Colonic mucosa (tissue), 4 donors: ENCODE measurements at regions not wholly inside any gene's neighbourhood (a gene's known extent, or its start where the extent isn't known, plus 50 kb on each side); places are given as distances from the start of the nearest gene placed in this dataset.
"Not testable (repeated sequence)": the region's sequence is repeated elsewhere in the genome, so short reads cannot be mapped to it uniquely, and the experiment has no call there.

Experiments used
- DNase-seq: peaks from one replicate; pipeline ENCODE4 v3.0.0-alpha.2; 2020
- H3K27ac ChIP-seq: fragments of 200-600 bp; one replicate; pipeline ENCODE4 v1.8.0; 2021
- H3K27me3 ChIP-seq: fragments of 200-600 bp; one replicate; pipeline ENCODE4 v1.8.0; 2021
- H3K36me3 ChIP-seq: fragments of 200-600 bp; one replicate; pipeline ENCODE4 v1.8.0; 2021
- H3K4me1 ChIP-seq: fragments of 200-600 bp; one replicate; pipeline ENCODE4 v1.8.0; 2021; ENCODE audit warnings: mild to moderate bottlenecking
- H3K4me3 ChIP-seq: fragments of 200-600 bp; one replicate; pipeline ENCODE4 v1.8.0; 2021
- H3K9ac ChIP-seq, 2 donors: one replicate each; pipeline ENCODE4 v1.7.0; 2013; ENCODE audit warnings: control low read depth in 2 of 2, low read depth in 2 of 2, low read length in 2 of 2
- H3K9me3 ChIP-seq: fragments of 200-600 bp; one replicate; pipeline ENCODE4 v1.8.0; 2021
- CTCF ChIP-seq: fragments of 200-600 bp; IDR thresholded peaks from one replicate; pipeline ENCODE4 v1.8.0; 2022; ENCODE audit warnings: antibody characterized with exemption, mild to moderate bottlenecking
- intact Hi-C: fragments of 100-400 bp; cut with DNase I; formaldehyde crosslinking; loops from one replicate; pipeline ENCODE4 v1.14.1; 2022
- donor health status: healthy.
- donor health status: DM: no; HTN: no; CAD: no.
- donor health status: DM: no; HTN: no; CAD: no.

GRCh38 chr3:81871358-81872155 is 110.1 kb upstream of the GBE1 start:
- intact Hi-C loops, result no loop called here
- no peaks in the 10 kb centered on the region for H3K4me1 ChIP-seq
- no peaks in the 10 kb centered on the region for H3K27me3 ChIP-seq
- H3K4me3 ChIP-seq, result no peak overlapping the region
- no peak overlapping the region for H3K27ac ChIP-seq
- no peak for TF ChIP-seq CTCF
- DNase-seq, result no peak
- no peak overlapping the region for H3K9ac ChIP-seq
- H3K36me3 ChIP-seq, result no peaks in the 10 kb centered on the region
- no peaks in the 10 kb centered on the region for H3K9me3 ChIP-seq

GRCh38 chr3:81869382-81869781 is 107.9 kb upstream of the GBE1 start:
- no peak overlapping the region for H3K4me3 ChIP-seq
- H3K4me1 ChIP-seq, result no peaks in the 10 kb centered on the region
- no peak overlapping the region for H3K27ac ChIP-seq
- no peak for DNase-seq
- no peaks in the 10 kb centered on the region for H3K36me3 ChIP-seq
- H3K27me3 ChIP-seq, result no peaks in the 10 kb centered on the region
- no peak overlapping the region for H3K9ac ChIP-seq
- intact Hi-C loops, result no loop called here
- no peak for TF ChIP-seq CTCF
- no peaks in the 10 kb centered on the region for H3K9me3 ChIP-seq

GRCh38 chr3:81868597-81868996 is 107.2 kb upstream of the GBE1 start:
- intact Hi-C loops, result no loop called here
- Histone ChIP-seq H3K9ac (no peak overlapping the region), H3K27me3 (no peaks in the 10 kb centered on the region), H3K4me3 (no peak overlapping the region), H3K27ac (no peak overlapping the region), H3K36me3 (no peaks in the 10 kb centered on the region), H3K9me3 (no peaks in the 10 kb centered on the region), H3K4me1 (no peaks in the 10 kb centered on the region)
- no peak for DNase-seq
- no peak for TF ChIP-seq CTCF

GRCh38 chr3:81867875-81868274 is 106.4 kb upstream of the GBE1 start:
- Histone ChIP-seq H3K9ac (no peak overlapping the region), H3K9me3 (no peaks in the 10 kb centered on the region), H3K4me3 (no peak overlapping the region), H3K36me3 (no peaks in the 10 kb centered on the region), H3K4me1 (no peaks in the 10 kb centered on the region), H3K27ac (no peak overlapping the region), H3K27me3 (no peaks in the 10 kb centered on the region)
- DNase-seq, result no peak
- intact Hi-C loops, result no loop called here
- TF ChIP-seq CTCF, result no peak

- H3K36me3 ChIP-seq, H3K27me3 ChIP-seq, intact Hi-C loops, H3K4me3 ChIP-seq, H3K4me1 ChIP-seq, H3K27ac ChIP-seq, H3K9me3 ChIP-seq, DNase-seq, H3K9ac ChIP-seq: not testable (repeated sequence)
Observed at GRCh38 chr3:81865164-81865563, 103.7 kb upstream of the GBE1 start.

GRCh38 chr3:81864272-81864671 is 102.8 kb upstream of the GBE1 start:
- DNase-seq, result no peak
- no peak overlapping the region for H3K4me3 ChIP-seq
- no peaks in the 10 kb centered on the region for H3K4me1 ChIP-seq
- intact Hi-C loops, result no loop called here
- H3K27ac ChIP-seq, result no peak overlapping the region
- H3K36me3 ChIP-seq, result no peaks in the 10 kb centered on the region
- H3K9me3 ChIP-seq, result no peaks in the 10 kb centered on the region
- H3K9ac ChIP-seq, result no peak overlapping the region
- no peaks in the 10 kb centered on the region for H3K27me3 ChIP-seq
- no peak for TF ChIP-seq CTCF
